ENCODE measurements at regions not wholly inside any gene's neighbourhood (a gene's known extent, or its start where the extent isn't known, plus 50 kb on each side); places are given as distances from the start of the nearest gene placed in this dataset.
"Not testable (repeated sequence)": the region's sequence is repeated elsewhere in the genome, so short reads cannot be mapped to it uniquely, and the experiment has no call there.

DNA sequence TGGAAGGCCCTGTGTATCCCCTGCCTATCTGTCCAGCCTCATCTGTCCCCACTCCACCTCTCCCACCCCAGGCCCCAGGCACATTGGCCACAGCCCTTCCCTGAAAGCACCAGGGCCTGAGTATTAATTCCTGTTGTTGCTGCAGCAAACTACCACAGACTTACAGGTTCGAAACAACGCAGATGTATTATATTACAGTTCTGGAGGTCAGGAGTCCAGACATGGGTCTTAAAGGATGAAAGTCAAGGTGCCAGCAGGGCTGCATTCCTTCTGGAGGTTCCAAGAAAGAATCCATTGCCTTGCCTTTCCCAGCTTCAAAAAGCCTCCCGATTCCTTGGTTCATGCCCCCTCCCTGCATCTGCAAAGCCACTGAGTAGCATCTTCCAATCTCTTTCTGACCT is 78.7 kb upstream of the LAPTM4A start:
- no peak for DNase-seq

DNA sequence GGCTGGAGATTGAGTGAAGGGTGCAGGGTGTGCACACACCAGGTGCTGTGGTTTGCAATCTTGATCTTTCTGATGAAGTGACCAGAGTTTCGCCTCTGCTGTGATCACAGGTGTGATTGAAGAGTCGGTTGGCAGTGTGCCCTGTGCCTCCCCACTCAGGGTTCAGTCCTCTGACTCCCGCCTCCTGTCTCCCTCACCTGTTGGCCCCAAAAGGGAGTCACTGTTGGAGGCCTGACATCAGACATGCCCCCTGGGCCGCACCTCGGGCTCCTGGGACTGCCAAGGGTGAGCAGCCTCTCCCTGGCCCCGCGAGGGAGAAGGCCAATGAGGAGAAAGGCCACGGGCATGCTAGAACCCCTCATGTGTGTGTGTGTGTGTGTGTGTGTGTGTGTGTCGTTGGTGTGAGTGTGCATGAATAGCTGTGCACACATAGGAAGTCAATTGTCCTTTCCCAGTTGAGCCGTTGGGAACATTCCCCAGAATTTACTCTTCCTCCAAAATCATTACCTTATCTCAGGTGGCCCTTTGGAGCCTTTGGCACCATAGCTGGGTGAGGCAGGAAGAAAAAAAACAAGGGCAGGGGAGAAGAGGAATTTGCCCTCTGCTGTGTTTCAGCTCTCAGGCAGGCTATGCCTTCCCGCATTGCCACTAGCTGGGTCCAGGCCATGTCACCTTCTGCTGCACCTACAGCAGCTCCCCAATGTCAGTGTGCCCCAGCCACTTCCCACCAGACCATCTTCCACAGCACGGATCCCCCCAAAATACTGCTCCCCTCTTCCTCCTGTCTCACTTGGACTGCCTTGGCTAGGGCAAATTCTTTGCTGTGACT is 78.1 kb upstream of the LAPTM4A start:
- DNase-seq, result no peak

DNA sequence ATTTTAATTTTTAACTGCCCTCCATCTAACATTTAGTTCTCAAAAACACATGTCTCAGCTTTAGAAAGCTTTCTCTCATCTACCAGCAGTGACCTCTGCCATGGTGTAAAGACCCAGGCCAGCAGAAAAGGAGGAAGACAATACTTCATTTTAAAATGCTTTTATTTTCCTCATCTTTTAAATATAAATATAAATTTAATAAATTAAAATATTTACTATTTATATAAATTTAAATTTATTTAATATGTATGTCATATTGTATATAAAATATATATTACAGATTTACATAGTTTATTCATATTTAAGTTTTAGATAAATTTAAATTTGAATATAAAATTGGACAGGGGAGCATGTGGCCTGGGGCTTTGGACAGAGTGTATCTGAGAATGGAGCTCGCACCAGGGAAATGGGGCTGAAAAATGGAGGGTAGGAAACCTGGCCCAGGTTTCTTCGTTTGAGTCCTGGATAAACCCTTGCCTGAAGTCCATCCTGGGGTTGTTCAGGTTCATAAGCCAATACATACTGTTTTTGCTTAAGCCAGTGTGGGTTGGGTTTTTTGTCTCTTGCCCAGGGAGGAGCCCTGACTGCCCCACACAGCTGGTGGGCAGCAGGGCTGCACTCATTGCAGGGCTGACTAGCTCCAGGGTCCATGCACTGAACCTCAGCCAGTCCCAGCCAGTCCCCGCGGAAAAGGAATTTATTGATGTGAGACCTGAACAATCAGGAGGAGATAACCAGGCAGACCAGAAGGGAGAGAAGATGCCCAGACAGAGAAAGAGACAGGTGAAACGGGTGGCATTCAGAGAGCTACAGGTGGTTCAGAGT is 77.3 kb upstream of the LAPTM4A start:
- DNase-seq, result no peak

DNA sequence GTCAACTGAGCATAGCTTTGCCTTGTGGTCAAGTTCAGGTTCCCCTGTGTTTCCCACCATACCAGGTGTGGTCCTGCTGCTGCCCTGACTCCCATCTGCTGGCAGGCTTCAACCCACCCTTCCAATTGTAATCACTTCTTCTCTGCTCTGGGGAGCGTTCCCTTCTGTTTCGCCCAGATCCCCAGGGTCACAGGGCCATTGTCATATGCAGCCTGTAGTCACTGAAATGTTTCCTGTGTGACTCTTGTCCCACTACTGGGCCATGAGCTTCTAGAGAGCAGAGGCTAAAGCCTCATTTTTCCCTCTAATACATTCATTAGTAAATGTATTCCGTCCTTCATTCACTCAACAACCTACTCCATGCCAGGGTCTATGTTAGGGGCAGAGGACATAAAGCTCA is 75.0 kb upstream of the LAPTM4A start:
- no peak for DNase-seq

DNA sequence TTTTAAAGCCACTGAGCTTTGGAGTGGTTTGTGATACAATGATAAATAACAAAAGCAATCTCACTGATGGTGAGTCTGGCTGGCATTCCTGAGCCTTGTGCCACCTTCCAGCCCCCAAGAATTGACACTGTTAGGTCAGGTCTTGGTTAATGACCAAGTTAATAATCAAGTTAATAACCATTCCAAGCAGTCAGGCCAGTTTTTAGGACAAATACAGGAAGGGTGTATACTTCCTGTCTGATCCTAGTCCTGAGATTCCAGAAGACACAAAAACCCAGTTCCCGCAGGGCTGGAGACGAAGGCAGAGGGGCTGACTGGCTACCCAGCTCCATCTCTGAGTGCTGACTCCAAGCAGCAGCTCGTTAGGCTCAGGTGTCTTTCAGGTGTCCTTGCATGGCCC is 74.6 kb upstream of the LAPTM4A start:
- no peak for DNase-seq

DNA sequence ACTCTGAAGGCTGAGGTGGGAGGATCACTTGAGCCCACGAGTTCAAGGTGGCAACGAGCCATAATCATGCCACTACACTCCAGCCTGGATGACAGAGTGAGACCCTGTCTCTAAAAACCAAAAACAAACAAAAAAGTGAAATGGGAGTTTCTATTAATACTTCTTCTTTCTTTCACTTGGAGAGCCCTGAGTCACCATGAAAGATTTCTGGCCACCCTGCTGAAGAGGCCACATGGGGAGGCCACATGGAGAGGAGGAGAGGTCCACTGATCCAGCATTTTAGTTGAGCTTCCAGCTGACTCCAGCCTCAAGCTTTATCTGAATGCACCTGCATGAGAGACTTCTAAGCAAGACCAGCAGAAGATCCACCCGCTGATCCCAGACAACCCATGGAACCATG is 74.2 kb upstream of the LAPTM4A start:
- DNase-seq, result no peak

DNA sequence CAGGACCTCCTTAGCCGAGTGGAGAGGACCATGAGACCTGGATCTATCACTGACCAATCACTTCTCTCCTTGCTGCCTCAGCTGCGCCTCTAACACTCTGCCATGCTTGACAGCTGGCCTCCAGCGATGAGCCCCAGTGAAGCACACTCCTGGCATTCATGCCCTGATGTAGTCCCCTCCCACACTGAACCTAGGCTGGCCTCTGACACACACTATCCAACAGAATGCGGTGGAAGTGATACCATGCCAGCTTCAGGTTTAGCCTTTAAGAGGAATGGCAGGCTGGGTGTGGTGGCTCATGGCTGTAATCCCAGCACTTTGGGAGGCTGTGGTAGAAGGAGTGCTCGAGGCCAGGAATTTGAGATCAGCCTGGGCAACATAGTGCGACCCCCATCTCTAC is 73.7 kb upstream of the LAPTM4A start:
- no peak for DNase-seq

DNA sequence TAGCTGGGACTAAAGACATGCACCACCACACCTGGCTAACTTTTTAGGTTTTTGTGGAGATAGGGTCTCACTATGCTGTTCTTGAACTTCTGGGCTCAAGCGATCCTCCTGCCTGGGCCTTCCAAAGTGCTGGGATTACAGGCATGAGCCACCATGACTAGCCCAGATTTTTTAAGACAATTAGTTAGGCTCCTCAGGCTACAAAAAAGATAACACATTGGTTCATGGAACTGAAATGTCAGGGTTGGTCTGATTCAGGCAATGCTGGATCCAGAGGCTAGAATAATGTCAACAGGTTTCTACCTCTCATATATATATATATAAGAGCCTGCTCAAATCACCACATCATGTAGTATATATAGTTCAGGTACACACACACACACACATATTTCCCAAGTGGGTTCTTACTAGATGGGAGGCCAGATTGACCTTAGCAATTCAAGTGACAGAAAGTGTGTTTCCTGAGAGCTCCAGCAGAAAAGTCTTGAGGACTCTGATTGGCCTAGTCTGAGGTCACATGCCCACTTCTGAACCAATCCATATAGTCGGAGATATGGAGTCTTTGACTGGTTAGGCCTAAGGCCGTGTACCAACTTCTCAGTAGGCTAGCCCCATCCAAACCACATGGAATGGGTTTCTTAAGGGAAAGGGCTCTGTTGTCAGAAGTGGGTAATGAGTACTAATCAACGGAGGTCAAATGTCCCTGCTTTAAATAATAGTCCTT is 72.6 kb upstream of the LAPTM4A start:
- no peak for DNase-seq

DNA sequence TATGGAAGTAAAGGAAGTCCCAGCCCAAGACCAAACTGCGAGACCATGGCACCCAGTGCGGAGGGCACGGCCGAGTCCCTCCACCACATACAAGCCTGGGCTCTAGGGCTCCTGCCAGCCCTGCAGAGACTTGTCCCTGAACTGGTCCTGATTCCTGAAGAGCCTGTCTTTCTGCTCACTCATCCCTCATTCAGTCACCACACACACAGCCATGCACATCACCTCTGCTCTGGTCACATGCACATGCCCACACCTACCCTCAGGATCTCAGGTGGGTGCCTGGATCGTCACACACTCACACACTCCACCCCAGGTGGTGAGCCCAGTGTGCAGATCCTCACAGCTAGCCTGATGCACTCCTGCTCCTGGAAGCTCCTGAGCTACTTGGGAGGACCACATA is 71.4 kb upstream of the LAPTM4A start:
- no peak for DNase-seq

DNA sequence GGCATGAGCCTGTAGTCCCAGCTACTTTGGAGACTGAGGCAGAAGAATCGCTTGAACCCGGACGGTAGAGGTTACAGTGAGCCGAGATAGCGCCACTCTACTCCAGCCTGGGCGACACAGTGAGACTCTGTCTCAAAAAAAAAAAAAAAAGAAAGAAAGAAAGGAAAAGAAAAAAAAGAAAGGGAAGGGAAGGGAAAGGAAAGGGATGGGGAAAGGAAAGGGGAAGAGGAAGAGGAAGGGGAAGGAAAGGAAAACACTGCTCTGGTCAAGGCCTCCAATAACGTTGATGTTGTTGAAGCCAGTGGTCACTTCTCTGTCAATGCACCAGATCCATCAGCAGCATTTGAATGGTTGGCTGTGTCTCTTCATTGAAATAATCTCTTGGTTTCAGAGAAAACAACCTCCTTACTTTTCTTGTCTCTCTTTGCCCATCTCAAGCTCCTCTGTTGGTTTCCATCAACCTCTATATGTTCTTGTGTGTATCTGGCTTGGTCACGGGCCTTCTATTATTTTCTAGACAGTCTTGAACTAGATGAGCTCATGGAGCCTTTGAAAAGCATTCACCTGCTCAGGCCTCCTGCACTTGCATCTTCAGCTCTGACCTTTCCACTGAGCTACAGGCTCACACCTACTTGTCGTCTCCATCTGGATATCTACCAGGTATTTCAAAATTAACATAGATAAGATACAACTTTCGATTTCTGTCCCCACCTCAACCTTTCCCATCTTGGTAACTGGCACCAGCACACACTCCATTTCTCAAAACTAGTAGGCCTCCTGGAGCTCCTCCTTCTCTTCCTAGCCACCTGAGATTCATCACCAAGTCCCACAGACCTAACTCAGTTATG is 69.4 kb upstream of the LAPTM4A start:
- DNase-seq, result no peak

DNA sequence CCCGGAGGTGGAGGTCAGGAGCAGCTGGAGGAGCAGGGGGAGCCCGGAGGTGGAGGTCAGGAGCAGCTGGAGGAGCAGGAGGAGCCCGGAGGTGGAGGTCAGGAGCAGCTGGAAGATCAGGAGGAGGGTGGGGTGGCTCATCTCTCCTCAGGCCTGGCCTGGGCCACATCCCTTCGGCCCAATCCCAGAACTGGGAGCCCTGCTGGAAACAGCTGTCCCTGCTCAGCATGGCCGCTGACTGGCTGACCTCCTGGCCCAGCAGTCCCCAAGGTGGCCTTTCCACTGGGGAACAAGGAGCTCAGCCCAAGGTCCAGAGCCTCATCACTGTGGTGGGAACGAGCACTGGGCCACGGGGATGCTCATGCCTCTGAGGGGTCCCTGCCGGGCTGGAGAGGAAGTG is 66.6 kb upstream of the LAPTM4A start:
- DNase-seq, result no peak

DNA sequence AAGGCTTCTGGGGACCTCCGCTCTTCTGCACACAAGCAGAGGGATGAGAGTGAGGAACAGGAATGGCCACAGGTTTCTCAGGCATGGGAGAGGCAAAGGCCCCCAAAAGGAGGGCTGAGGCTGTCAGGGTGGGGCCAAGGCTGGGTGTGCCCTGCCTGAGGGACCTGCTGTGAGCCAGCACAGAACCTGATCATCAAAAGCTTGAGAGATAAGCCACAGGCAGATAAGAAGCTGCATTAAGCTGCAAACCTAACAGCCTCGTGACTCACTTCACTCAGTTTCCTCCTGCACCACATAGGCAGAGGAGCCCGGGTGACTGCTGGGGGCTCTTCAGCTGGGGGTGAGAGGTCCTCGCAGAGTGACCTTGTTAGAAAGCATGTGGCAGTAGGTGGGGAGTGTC is 64.5 kb upstream of the LAPTM4A start:
- no peak for DNase-seq

DNA sequence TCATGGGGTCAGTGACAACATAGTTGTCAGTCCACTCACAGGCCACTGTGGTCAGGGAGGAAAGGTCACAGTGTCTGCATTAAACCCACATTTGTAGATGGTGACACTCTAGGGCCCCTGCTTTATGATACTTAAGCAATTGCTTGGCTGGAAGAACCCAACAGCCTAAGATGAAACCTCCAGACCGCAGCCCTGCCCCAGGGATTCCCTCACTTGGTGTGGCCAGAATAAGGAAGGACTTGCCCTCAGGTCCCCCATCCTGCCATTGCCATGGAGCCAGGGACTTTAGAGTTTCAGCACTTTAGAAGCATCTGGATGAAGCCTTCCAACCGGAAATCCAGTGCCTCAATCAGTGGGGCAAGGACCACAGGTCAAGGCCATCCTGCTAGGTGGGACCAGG is 63.9 kb upstream of the LAPTM4A start:
- no peak for DNase-seq

DNA sequence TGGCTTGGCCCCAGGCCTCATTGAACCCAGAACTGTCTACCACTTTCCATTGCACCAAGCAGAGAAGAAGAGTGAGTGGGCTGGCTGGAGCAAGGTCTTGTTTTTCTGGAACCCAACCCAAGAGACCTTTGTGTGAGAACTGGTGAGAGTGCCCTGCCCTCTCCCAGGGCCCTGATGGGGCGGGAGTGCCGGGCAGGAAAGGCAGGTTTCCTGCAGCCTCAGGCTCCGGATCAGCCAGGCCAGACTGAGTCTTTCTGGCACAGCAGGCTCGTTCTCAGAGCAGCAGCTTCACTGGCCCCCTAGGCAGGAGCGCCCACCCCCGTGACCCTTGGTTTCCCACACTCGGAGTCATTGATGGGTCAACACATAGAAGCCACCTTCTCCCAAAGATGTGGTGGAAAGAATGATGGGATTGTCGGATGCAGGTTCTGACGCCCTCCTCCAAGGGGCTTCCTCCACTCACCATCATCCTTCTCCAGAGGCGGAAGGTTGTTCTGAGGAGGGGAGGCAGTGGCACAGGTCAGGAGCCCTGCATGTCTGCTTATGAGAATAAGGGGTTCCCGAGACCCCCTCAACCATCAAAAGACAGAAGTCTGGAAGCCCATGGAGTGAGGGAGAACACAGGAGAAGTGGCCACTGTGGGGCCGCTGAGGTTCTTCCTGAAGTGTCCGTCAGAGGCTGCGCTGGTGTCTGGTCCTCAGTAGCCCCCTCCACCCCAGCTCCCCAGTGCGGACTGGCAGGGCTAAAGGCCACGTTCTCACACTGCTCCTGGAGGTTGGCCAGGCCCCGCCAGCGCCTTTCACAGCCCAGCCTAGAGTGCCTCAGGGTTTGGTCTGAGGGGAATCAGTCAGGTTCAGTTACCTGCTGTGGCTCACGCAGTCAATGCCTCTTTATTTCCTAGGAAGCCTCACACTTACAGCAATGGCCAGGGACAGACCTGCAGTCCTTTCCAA is 62.8 kb upstream of the LAPTM4A start:
- no peak for DNase-seq

DNA sequence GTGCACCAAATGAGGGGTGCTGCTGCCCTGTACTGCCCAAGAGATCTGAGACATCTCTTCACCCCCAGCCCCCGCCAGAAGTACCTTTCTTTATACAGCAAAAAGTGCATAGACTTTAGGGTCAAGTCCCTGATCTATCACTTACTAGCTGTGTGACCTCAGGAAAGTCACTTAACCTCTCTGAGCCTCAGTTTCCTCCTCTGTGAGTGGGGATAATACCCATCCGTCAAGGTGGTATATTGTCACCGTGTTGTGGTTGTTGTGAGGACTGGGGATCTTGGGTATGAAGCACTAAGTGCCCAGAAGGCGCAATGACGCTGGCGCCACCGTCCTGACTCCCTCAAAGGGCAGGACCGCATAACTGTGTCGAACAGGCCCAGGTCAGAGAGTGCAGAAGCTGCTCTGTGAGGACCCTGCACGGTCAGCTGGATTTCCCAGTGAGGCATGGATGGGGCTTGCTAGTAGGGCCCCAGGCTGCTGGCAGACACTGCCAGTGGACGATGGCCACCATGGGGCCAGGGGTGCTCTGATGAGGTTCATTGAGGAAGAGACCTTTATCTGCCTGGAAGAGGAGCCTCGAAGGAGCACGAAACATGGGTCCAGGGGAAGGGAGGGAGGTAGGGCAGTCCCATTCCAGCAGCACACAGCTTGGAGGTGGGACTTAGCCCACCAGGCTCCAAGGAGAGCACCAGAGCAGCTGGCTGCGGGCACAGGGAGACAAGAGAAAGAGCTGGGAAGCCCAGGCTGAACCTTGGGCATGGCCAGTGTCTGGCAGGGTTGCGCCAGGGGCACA is 61.8 kb upstream of the LAPTM4A start:
- DNase-seq, result no peak

DNA sequence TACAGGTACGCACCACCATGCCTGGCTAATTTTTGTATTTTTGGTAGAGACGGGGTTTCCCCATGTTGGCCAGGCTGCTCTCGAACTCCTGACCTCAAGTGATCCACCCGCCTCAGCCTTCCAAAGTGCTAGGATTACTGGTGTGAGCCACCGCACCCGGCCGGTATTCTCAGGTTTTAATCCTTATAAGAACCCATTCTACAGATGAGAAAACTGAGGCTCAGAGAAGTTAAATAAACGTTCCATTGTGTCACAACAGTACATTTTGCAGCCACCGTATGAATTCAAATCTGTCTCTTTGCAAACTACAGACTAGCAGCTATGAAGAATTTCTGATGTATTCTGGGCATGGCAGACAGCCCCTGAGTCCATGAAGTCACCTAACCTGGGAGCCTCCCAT is 60.9 kb upstream of the LAPTM4A start:
- DNase-seq, result not testable (repeated sequence)

DNA sequence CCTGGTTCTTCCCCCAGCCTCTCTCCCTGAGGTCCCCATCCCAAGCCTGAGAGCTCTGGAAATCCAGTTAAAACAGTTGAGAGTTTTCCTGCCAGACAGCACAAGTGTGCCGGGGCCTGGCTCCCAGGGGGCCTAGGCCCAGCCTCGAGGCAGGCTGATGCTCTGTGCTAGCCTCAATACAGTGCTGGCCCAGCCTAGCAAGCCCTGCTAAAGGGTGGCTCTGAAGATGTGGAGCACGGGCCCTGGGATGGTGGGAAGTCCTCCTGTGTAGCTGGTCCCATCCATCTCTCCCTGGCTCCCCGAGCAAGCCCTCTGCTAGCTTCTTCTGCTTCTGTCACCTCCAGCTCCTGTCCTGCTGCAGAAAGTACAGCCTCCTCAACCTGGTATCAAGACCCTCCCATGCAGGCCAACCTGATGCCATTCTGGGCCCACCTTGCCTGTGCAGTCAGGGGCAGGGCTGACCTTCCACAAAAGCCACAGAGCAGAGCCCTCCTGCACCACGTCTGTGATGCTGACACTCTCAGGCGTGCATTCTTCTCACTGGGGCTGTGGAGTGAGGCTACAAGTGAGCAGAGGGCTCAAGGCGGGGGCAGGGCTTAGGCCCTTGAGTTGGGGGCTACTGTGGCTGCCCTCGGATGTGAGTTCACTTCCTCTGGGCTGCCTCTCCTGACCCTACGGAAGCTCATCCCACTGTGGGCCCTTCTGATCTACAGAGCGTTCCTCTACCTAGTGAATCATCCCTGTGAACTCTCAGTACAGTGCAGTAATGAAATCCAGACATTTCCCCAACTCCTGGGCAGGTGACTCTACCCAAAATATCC is 60.1 kb upstream of the LAPTM4A start:
- no peak for DNase-seq

DNA sequence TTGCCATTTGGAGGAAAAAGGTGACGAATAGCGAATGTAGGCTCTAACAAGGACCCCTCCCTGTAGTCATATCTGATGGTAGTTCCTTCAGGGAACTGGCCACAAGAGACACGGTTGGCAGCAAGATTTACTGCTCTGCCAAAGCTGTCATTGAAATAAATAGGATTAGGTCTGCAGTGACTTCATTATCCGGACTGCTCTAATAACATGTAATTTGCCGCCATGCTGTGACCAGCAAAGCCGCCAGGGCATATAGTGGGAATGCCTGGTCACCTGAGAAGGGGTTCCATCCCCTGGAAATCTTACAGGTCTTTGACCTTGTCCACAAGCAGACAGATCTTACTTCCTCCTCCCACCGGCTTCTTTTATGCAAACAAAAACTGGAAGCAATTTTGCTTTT is 59.4 kb upstream of the LAPTM4A start:
- DNase-seq, result no peak

DNA sequence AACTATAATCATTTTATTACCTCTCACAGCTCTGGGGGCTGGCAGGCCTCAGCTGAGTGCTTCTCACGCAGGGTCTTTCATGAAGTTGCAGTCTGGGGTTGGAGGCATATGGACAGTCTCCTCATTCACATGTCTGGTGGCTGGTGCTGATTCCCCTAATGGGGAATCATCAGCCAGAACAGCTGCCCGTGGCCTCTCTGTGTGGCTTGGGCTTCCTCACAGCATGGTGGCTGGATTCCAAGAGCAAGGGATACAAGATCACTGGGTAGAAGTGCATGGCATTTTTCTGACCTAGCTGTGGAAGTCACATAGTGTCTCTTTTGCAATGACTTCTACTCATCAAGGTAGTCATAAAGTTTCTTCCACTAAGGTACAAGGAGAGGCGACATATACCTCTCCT is 59.0 kb upstream of the LAPTM4A start:
- DNase-seq, result no peak

Data from bone marrow (tissue), 2 donors.